Neural cell (in vitro differentiated cells): ENCODE measurements at regions not wholly inside any gene's neighbourhood (a gene's known extent, or its start where the extent isn't known, plus 50 kb on each side); places are given as distances from the start of the nearest gene placed in this dataset.

Experiments
- H2AFZ ChIP-seq: fragments of 200-600, 300-800 bp; sonication (generic), shearing (Covaris generic); 2 replicates; pipeline ENCODE4 v1.6.0; 2014; ENCODE audit warnings: low read depth, mild to moderate bottlenecking, antibody characterized with exemption, low read length, moderate library complexity
- H3F3A ChIP-seq: fragments of 200-600 bp; shearing (Covaris generic); 2 replicates; pipeline ENCODE4 v1.6.1; 2016; ENCODE audit warnings: mild to moderate bottlenecking, moderate library complexity, mixed read lengths, antibody characterized with exemption, low read length; ENCODE audit not compliant: insufficient read depth, poor library complexity, severe bottlenecking
- H3K27ac ChIP-seq: fragments of 200-600, 300-800 bp; sonication (generic), shearing (Covaris generic); 2 replicates; pipeline ENCODE4 v1.5.1; 2014; ENCODE audit warnings: mild to moderate bottlenecking, low read length, moderate library complexity
- H3K27me3 ChIP-seq: fragments of 300-800, 200-600 bp; sonication (generic), shearing (Covaris generic); 2 replicates; pipeline ENCODE4 v1.6.0; 2014; ENCODE audit warnings: mild to moderate bottlenecking, low read depth, low read length, moderate library complexity; ENCODE audit not compliant: insufficient read depth
- H3K36me3 ChIP-seq: fragments of 300-800, 200-600 bp; sonication (generic), shearing (Covaris generic); 2 replicates; pipeline ENCODE4 v1.5.1; 2014; ENCODE audit warnings: mild to moderate bottlenecking, antibody characterized with exemption, low read length, moderate library complexity; ENCODE audit not compliant: insufficient read depth
- H3K4me2 ChIP-seq: fragments of 300-800, 200-600 bp; sonication (generic), shearing (Covaris generic); 2 replicates; pipeline ENCODE4 v1.6.0; 2014; ENCODE audit warnings: mild to moderate bottlenecking, low read length
- H3K4me3 ChIP-seq: fragments of 300-800, 200-600 bp; sonication (generic), shearing (Covaris generic); 2 replicates; pipeline ENCODE4 v1.5.1; 2014; ENCODE audit warnings: mild to moderate bottlenecking, low read length, moderate library complexity
- H3K79me2 ChIP-seq: fragments of 200-600 bp; shearing (Covaris generic); replicated peaks from 2 replicates; pipeline ENCODE4 v1.6.0; 2014; ENCODE audit warnings: mild to moderate bottlenecking, low read length, moderate library complexity; ENCODE audit not compliant: insufficient read depth
- H3K9ac ChIP-seq: fragments of 300-800, 200-600 bp; sonication (generic), shearing (Covaris generic); 2 replicates; pipeline ENCODE4 v1.6.1; 2016; ENCODE audit warnings: mild to moderate bottlenecking, low read length, mixed read lengths
- H3K9me2 ChIP-seq: fragments of 200-600 bp; shearing (Covaris generic); 2 replicates; pipeline ENCODE4 v1.6.1; 2016; ENCODE audit warnings: mild to moderate bottlenecking, low read length, mixed read lengths; ENCODE audit not compliant: insufficient read depth
- H3K9me3 ChIP-seq: fragments of 200-600, 300-800 bp; sonication (generic), shearing (Covaris generic); 2 replicates; pipeline ENCODE4 v1.6.1; 2016; ENCODE audit warnings: mild to moderate bottlenecking, mixed run types, low read length, moderate library complexity, mixed read lengths
- H4K20me1 ChIP-seq: fragments of 200-600 bp; shearing (Covaris generic); 2 replicates; pipeline ENCODE4 v1.6.1; 2016; ENCODE audit warnings: mild to moderate bottlenecking, mixed run types; ENCODE audit not compliant: insufficient read depth
- EP300 ChIP-seq: fragments of 450-650 bp; conservative IDR thresholded peaks from 2 replicates; pipeline ENCODE4 v1.6.1; 2014; ENCODE audit warnings: antibody characterized with exemption, mild to moderate bottlenecking, moderate library complexity; ENCODE audit not compliant: poor library complexity, severe bottlenecking
- EZH2 ChIP-seq: fragments of 200-600, 300-800 bp; shearing (Covaris generic), sonication (generic); IDR thresholded peaks from 2 replicates; pipeline ENCODE4 v1.6.1; 2014; ENCODE audit warnings: antibody characterized with exemption, low read length, borderline replicate concordance, mild to moderate bottlenecking; ENCODE audit not compliant: insufficient read depth, poor library complexity, severe bottlenecking
- MXI1 ChIP-seq: fragments of 450-650 bp; conservative IDR thresholded peaks from 2 replicates; pipeline ENCODE4 v1.6.1; 2014; ENCODE audit warnings: antibody characterized with exemption, mild to moderate bottlenecking; ENCODE audit not compliant: poor library complexity, severe bottlenecking
- POLR2AphosphoS5 ChIP-seq: IDR thresholded peaks from 2 replicates; pipeline ENCODE4 v1.6.1; 2012
- RAD21 ChIP-seq: fragments of 450-650 bp; conservative IDR thresholded peaks from 2 replicates; pipeline ENCODE4 v1.6.1; 2014; ENCODE audit warnings: antibody characterized with exemption, mild to moderate bottlenecking, moderate library complexity
- SMC3 ChIP-seq: fragments of 450-650 bp; conservative IDR thresholded peaks from 2 replicates; pipeline ENCODE4 v1.6.1; 2014; ENCODE audit warnings: antibody characterized with exemption, mild to moderate bottlenecking, moderate library complexity; ENCODE audit not compliant: poor library complexity
- TAF1 ChIP-seq: IDR thresholded peaks from 2 replicates; pipeline ENCODE4 v1.6.1; 2012; ENCODE audit warnings: low read depth
- TF ChIP-seq, protein P1 (sequence below): fragments of 450-650 bp; IDR thresholded peaks from 2 replicates; pipeline ENCODE4 v1.5.1; 2014; ENCODE audit warnings: antibody characterized with exemption, mild to moderate bottlenecking, moderate library complexity; ENCODE audit not compliant: poor library complexity, severe bottlenecking
- TF ChIP-seq, protein P2 (sequence below): IDR thresholded peaks from 2 replicates; pipeline ENCODE4 v1.6.1; 2012; ENCODE audit warnings: borderline replicate concordance

DNA sequence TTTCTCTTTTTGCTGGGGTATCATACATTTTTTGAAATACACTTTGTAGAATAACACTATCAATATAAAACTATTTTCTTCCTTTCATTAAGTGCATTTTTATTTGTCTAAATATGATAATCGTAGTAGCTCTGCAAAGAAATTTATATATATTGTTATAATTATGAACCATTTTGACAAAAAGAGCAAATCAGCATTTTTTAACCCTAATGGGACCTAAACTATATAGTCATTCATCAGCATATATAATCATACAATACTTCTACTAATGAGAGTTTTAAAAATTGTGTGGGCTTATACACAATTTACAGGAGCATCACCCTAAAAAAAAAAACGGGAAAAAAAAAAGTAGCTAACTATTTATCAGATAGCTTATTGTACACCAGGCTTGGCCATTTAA is 329.7 kb upstream of the TYRP1 start:
- Histone ChIP-seq H2AFZ (no peak overlapping the region), H3K9ac (no peak overlapping the region), H3K36me3 (no peaks in the 10 kb centered on the region), H3K4me2 (no peak overlapping the region), H3K4me3 (no peak overlapping the region), H4K20me1 (no peaks in the 10 kb centered on the region), H3K27me3 (no peaks in the 10 kb centered on the region), H3K79me2 (no peaks in the 10 kb centered on the region), H3K9me2 (no peaks in the 10 kb centered on the region), H3F3A (no peaks in the 10 kb centered on the region), H3K27ac (no peak overlapping the region), H3K9me3 (no peaks in the 10 kb centered on the region)
- TF ChIP-seq EZH2 (no peak), SMC3 (no peak), POLR2AphosphoS5 (no peak)
- TF ChIP-seq, protein P1, sequence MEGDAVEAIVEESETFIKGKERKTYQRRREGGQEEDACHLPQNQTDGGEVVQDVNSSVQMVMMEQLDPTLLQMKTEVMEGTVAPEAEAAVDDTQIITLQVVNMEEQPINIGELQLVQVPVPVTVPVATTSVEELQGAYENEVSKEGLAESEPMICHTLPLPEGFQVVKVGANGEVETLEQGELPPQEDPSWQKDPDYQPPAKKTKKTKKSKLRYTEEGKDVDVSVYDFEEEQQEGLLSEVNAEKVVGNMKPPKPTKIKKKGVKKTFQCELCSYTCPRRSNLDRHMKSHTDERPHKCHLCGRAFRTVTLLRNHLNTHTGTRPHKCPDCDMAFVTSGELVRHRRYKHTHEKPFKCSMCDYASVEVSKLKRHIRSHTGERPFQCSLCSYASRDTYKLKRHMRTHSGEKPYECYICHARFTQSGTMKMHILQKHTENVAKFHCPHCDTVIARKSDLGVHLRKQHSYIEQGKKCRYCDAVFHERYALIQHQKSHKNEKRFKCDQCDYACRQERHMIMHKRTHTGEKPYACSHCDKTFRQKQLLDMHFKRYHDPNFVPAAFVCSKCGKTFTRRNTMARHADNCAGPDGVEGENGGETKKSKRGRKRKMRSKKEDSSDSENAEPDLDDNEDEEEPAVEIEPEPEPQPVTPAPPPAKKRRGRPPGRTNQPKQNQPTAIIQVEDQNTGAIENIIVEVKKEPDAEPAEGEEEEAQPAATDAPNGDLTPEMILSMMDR: no peak

DNA sequence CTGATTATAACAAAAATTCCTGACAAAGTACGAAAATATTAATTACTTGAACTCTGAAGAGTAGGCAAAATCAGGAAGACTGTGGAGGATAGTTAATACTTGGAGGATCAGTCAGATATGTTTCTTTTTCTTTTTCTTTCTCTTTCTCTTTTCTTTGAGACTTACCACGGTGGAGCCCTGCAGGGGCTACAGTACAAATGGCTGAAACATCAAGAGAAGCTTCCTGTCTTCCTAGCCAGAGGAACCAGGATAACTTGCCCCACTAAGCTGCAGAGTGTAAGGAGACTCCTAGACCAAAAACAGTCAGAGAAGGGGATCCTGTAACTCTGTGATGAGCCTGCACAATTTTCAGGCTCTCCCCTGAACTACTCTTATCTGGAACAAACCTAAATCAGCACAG is 324.6 kb upstream of the TYRP1 start:
- no peak for TF ChIP-seq TAF1
- no peak for TF ChIP-seq MXI1
- no peak for TF ChIP-seq EZH2
- TF ChIP-seq, protein P1: no peak
- TF ChIP-seq, protein P2, sequence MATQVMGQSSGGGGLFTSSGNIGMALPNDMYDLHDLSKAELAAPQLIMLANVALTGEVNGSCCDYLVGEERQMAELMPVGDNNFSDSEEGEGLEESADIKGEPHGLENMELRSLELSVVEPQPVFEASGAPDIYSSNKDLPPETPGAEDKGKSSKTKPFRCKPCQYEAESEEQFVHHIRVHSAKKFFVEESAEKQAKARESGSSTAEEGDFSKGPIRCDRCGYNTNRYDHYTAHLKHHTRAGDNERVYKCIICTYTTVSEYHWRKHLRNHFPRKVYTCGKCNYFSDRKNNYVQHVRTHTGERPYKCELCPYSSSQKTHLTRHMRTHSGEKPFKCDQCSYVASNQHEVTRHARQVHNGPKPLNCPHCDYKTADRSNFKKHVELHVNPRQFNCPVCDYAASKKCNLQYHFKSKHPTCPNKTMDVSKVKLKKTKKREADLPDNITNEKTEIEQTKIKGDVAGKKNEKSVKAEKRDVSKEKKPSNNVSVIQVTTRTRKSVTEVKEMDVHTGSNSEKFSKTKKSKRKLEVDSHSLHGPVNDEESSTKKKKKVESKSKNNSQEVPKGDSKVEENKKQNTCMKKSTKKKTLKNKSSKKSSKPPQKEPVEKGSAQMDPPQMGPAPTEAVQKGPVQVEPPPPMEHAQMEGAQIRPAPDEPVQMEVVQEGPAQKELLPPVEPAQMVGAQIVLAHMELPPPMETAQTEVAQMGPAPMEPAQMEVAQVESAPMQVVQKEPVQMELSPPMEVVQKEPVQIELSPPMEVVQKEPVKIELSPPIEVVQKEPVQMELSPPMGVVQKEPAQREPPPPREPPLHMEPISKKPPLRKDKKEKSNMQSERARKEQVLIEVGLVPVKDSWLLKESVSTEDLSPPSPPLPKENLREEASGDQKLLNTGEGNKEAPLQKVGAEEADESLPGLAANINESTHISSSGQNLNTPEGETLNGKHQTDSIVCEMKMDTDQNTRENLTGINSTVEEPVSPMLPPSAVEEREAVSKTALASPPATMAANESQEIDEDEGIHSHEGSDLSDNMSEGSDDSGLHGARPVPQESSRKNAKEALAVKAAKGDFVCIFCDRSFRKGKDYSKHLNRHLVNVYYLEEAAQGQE: no peak
- TF ChIP-seq POLR2AphosphoS5: no peak
- TF ChIP-seq SMC3: no peak
- TF ChIP-seq RAD21: no peak
- no peak for TF ChIP-seq EP300
- H3K9me2 ChIP-seq: no peaks in the 10 kb centered on the region
- no peaks in the 10 kb centered on the region for H4K20me1 ChIP-seq
- no peak overlapping the region for H3K9ac ChIP-seq
- no peaks in the 10 kb centered on the region for H3K79me2 ChIP-seq
- no peaks in the 10 kb centered on the region for H3K27me3 ChIP-seq
- no peak overlapping the region for H2AFZ ChIP-seq
- H3F3A ChIP-seq: no peaks in the 10 kb centered on the region
- H3K36me3 ChIP-seq: no peaks in the 10 kb centered on the region
- H3K9me3 ChIP-seq: no peaks in the 10 kb centered on the region
- no peak overlapping the region for H3K4me3 ChIP-seq
- no peak overlapping the region for H3K4me2 ChIP-seq
- H3K27ac ChIP-seq: no peak overlapping the region
